Lower lobe of right lung (tissue), 2 donors: ENCODE measurements at regions not wholly inside any gene's neighbourhood (a gene's known extent, or its start where the extent isn't known, plus 50 kb on each side); places are given as distances from the start of the nearest gene placed in this dataset.

ENCODE experiments used
- ATAC-seq, 2 donors: fragments of 200-7000 bp; cut with Tn5 transposase; one replicate each; pipeline ENCODE4 v1.9.1; 2020 to 2022; ENCODE audit warnings: mild to moderate bottlenecking in 2 of 2, moderate library complexity in 2 of 2
- DNase-seq: peaks from one replicate; pipeline ENCODE4 v3.0.0-alpha.2; 2020
- H3K27ac ChIP-seq: fragments of 200-600 bp; one replicate; pipeline ENCODE4 v1.8.0; 2022
- H3K27me3 ChIP-seq: fragments of 200-600 bp; one replicate; pipeline ENCODE4 v1.8.0; 2022; ENCODE audit warnings: low read depth
- H3K36me3 ChIP-seq: fragments of 200-600 bp; one replicate; pipeline ENCODE4 v1.8.0; 2022; ENCODE audit warnings: mild to moderate bottlenecking
- H3K4me1 ChIP-seq: fragments of 200-600 bp; one replicate; pipeline ENCODE4 v1.8.0; 2022
- H3K4me3 ChIP-seq: fragments of 200-600 bp; one replicate; pipeline ENCODE4 v1.8.0; 2022; ENCODE audit warnings: mild to moderate bottlenecking
- H3K9me3 ChIP-seq: fragments of 200-600 bp; one replicate; pipeline ENCODE4 v1.8.0; 2022
- intact Hi-C: fragments of 100-400 bp; cut with DNase I; formaldehyde crosslinking; loops from one replicate; pipeline ENCODE4 v1.11.0; 2022
- TF ChIP-seq, protein P1 (sequence below): fragments of 200-600 bp; IDR thresholded peaks from one replicate; pipeline ENCODE4 v1.8.0; 2022; ENCODE audit warnings: antibody characterized with exemption, mild to moderate bottlenecking
- donor health status: DM: no; HTN: yes; CAD: no; lungs with severe emphysema.

- H3K9me3 ChIP-seq, result peaks cover 3% of the 10 kb centered on the region
- intact Hi-C loops, result no loop called here
- no peaks in the 10 kb centered on the region for H3K36me3 ChIP-seq
- no peak overlapping the region for H3K4me3 ChIP-seq
- no peaks in the 10 kb centered on the region for H3K4me1 ChIP-seq
- H3K27ac ChIP-seq, result no peak overlapping the region
- ATAC-seq (no peak), DNase-seq (no peak)
- H3K27me3 ChIP-seq, result no peaks in the 10 kb centered on the region
- TF ChIP-seq, protein P1, sequence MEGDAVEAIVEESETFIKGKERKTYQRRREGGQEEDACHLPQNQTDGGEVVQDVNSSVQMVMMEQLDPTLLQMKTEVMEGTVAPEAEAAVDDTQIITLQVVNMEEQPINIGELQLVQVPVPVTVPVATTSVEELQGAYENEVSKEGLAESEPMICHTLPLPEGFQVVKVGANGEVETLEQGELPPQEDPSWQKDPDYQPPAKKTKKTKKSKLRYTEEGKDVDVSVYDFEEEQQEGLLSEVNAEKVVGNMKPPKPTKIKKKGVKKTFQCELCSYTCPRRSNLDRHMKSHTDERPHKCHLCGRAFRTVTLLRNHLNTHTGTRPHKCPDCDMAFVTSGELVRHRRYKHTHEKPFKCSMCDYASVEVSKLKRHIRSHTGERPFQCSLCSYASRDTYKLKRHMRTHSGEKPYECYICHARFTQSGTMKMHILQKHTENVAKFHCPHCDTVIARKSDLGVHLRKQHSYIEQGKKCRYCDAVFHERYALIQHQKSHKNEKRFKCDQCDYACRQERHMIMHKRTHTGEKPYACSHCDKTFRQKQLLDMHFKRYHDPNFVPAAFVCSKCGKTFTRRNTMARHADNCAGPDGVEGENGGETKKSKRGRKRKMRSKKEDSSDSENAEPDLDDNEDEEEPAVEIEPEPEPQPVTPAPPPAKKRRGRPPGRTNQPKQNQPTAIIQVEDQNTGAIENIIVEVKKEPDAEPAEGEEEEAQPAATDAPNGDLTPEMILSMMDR, result no peak
These were observed 722.2 kb upstream of the SEMA6A start for GRCh38 chr5:117296872-117297271.

- TF ChIP-seq, protein P1, result no peak
- Histone ChIP-seq H3K27me3 (no peaks in the 10 kb centered on the region), H3K9me3 (peaks cover 3% of the 10 kb centered on the region), H3K4me1 (no peaks in the 10 kb centered on the region), H3K36me3 (no peaks in the 10 kb centered on the region), H3K4me3 (no peak overlapping the region), H3K27ac (no peak overlapping the region)
- intact Hi-C loops, result no loop called here
- DNase-seq (no peak), ATAC-seq (no peak)
These were observed 721.3 kb upstream of the SEMA6A start for GRCh38 chr5:117295941-117296340.

DNA sequence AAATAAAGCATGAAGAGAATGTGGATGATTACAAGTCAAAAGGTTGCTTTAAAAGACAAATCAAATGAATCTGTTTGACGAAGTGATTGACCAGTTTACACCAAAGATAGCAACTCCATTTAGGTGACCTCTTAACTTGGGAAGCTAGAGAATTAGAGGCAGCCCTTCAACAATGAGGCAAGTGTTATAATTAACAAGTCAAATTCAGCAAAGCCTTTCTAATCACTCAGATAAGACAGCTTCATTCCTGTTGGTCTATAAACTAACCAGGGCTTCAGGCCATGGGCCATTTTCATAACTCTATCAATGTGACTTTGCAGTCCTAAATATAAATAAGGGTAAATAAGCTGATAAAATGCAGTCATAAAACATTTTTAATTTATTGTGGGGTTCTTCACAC is 712.2 kb upstream of the SEMA6A start:
- intact Hi-C loops, result no loop called here
- Histone ChIP-seq H3K36me3 (no peaks in the 10 kb centered on the region), H3K4me1 (no peaks in the 10 kb centered on the region), H3K9me3 (no peaks in the 10 kb centered on the region), H3K27ac (no peak overlapping the region), H3K4me3 (no peak overlapping the region), H3K27me3 (no peaks in the 10 kb centered on the region)
- ATAC-seq, result no peak
- TF ChIP-seq, protein P1, result no peak
- no peak for DNase-seq

DNA sequence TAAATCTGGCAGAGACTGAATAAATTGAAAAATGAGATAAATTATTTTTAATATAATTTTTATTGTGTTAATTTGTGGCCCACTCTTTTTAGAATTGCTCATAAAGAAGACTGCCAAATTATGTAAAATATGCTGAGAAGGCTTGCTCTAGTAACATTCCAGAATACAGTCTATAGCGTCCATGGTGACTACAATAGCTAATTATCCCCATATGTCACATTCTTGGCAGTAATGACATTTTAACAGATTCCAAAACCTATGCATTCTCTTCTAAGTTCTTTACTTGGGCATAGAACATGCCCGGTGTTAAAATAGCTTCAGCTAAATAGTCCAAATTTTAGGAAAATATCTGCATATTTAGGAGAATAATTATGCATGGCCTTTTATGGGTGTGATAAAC is 697.0 kb upstream of the SEMA6A start:
- TF ChIP-seq, protein P1, result no peak
- intact Hi-C loops, result no loop called here
- H3K4me1 ChIP-seq, result no peaks in the 10 kb centered on the region
- no peaks in the 10 kb centered on the region for H3K27me3 ChIP-seq
- no peaks in the 10 kb centered on the region for H3K9me3 ChIP-seq
- ATAC-seq (no peak), DNase-seq (no peak)
- no peaks in the 10 kb centered on the region for H3K36me3 ChIP-seq
- H3K27ac ChIP-seq, result no peak overlapping the region
- no peak overlapping the region for H3K4me3 ChIP-seq

- Histone ChIP-seq H3K4me3 (no peak overlapping the region), H3K27ac (no peak overlapping the region), H3K9me3 (peaks cover 15% of the 10 kb centered on the region), H3K36me3 (no peaks in the 10 kb centered on the region), H3K27me3 (no peaks in the 10 kb centered on the region), H3K4me1 (no peaks in the 10 kb centered on the region)
- DNase-seq (no peak), ATAC-seq (no peak)
- TF ChIP-seq, protein P1, result no peak
- intact Hi-C loops, result no loop called here
These were observed 691.7 kb upstream of the SEMA6A start for GRCh38 chr5:117266280-117266679.

DNA sequence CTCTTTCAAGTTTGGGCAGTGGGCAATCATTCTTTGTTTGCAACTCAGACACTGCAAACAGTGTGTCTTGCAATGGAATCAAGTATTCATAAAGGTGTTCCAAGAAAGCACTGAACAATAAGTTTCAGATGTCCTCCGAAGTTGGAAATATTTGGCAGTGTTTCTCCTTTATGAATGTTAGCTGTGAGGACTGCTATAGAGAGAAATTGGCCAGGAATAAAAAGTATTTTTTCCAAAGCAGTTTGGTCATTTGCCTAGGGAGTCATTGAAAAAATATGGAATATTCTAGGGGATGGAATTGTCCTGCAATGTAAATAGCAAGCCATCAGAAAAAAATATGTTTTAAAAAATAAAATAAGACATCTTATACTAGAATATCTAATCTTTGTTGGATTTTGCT is 688.6 kb upstream of the SEMA6A start:
- Histone ChIP-seq H3K27me3 (no peaks in the 10 kb centered on the region), H3K4me3 (no peak overlapping the region), H3K36me3 (no peaks in the 10 kb centered on the region), H3K27ac (no peak overlapping the region), H3K4me1 (no peaks in the 10 kb centered on the region), H3K9me3 (peaks cover 15% of the 10 kb centered on the region)
- intact Hi-C loops, result no loop called here
- ATAC-seq (no peak), DNase-seq (no peak)
- TF ChIP-seq, protein P1, result no peak
